Stimulated activated CD8-positive, alpha-beta memory T cell treated with anti-CD3 and anti-CD28 coated beads, Interleukin-15, amount 100 ng/mL, for 4 hours (primary cell): ENCODE measurements at regions not wholly inside any gene's neighbourhood (a gene's known extent, or its start where the extent isn't known, plus 50 kb on each side); places are given as distances from the start of the nearest gene placed in this dataset.
A peak's percentile ranks its signal among the peaks of the same experiment; 100 is the strongest.
"Not testable (repeated sequence)": the region's sequence is repeated elsewhere in the genome, so short reads cannot be mapped to it uniquely, and the experiment has no call there.

Experiments used
- DNase-seq, 2 donors: peaks; one replicate each; pipeline ENCODE4 v3.0.0-alpha.2; 2020; ENCODE audit warnings: low read depth in 2 of 2

- no peak for DNase-seq
These were observed 130.4 kb upstream of the MPHOSPH6 start for GRCh38 chr16:82300374-82300951.

DNA sequence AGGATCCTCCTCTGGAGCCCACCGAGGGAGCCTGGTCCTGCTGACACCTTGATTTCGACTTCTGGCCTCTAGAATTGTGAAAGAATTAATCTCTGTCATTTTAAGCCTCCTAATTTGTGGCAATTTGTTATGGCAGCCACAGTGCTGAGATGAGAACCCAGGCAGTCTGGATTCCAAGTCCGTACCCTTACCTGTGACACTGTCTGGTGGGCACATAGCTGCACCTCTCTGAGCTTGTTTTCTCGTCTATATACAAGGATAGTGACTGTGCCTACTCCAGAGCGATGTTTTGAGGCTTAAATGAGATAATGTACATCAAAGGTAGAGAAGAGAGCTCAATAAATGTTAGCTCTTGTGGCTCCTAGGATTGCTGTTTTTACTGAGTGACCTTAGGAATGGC is 128.4 kb upstream of the MPHOSPH6 start:
- DNase-seq: no peak

- DNase-seq: no peak
These were observed 125.5 kb upstream of the MPHOSPH6 start for GRCh38 chr16:82295290-82296201.

- DNase-seq: no peak
These were observed 123.6 kb upstream of the MPHOSPH6 start for GRCh38 chr16:82293671-82294070.

DNA sequence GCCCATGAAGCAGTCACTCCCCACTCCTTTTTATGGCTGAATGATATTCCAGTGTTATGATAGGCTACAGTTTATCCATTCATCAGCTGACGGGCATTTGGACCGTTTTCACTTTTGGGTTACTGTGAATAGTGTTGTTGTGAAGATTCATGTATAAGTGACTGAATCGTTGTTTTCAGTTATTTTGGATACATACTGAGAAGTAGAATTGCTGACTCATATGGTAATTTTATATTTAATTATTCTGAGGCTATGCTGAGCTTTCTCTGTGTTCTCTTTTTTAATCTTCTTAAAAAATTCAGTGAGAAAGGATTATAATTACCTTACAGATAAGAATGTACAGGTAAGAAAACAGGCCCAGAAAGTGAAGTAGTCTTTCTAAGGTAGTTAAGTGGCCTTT is 117.9 kb upstream of the MPHOSPH6 start:
- no peak for DNase-seq

DNA sequence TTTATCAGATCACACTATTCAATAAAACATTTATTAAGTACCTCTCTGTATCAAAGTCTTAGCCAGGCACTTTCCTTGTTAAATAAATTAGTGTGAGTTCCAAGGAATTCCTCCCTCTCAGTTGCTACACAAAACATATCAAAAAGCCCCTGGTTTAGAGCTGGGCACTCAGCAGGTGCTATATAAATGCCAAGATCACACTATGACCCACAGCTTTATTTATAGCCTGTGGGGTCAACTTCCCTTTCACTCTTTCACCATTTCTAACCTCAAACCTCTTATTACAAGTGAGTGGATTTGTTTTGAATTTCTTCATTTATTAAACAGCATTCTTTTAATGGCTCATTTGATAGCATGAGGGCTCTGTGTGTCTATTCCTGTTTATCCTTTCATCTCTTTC is 112.6 kb upstream of the MPHOSPH6 start:
- no peak for DNase-seq

DNA sequence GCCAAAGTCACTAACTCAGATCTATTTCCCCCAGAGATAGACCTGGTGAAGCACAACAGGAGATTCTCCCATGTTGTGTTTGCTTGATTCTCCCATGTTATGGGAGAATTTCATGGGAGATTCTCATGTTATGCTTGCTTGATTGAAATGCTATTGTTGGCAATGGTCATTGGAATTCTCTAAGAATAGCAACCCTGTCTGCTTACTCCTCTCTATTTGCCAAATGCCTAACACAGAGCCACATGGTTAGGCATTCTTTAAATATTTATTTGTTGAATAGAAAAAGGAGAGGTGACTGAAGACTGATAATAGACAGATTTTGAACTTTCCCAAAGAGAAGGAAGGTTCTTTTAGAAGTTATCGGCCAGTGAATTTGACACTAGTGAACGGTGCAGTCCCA is 111.5 kb upstream of the MPHOSPH6 start:
- DNase-seq: no peak

DNA sequence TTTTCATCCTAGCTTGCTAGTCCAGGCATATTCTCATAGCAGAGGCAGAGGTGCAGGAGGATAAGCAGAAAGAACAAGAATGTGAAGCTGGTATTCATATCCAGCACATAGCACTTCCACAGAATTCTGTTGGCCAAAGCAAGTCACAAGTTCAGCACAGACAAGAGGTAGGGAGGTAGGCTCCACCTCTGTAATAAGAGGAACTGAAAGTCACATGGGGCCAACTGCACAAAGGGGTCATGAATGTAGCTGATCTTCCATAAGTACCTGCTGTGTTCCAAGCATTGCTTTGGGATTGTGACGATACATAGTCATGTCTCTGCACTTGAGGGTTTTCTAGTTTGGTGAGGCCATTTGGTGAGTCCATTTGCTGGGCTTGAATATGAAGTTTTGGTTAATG is 110.8 kb upstream of the MPHOSPH6 start:
- DNase-seq: no peak

DNA sequence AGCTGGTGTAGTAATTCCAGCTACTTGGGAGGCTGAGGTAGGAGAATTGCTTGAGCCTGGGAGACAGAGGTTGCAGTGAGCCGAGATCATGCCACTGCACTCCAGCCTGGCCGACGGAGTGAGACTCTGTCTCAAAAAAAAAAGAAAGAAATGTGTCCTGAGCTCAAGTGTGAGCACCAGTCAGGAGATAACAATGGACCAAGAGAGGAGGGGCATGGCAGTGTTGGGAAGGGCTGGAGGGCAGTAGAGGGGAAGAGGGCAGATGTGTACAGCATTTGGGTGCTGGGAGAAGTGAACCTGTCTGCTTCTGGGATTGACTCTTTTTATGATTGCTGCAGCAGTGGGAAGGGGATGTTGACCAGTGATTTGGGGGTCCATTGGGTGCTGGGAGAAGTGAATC is 105.3 kb upstream of the MPHOSPH6 start:
- DNase-seq: not testable (repeated sequence)

- no peak for DNase-seq
These were observed 101.6 kb upstream of the MPHOSPH6 start for GRCh38 chr16:82271636-82272035.

- DNase-seq: not testable (repeated sequence)
These were observed 97.7 kb upstream of the MPHOSPH6 start for GRCh38 chr16:82267675-82268074.

GRCh38 chr16:82265809-82266208 is 95.8 kb upstream of the MPHOSPH6 start:
- DNase-seq: no peak

DNA sequence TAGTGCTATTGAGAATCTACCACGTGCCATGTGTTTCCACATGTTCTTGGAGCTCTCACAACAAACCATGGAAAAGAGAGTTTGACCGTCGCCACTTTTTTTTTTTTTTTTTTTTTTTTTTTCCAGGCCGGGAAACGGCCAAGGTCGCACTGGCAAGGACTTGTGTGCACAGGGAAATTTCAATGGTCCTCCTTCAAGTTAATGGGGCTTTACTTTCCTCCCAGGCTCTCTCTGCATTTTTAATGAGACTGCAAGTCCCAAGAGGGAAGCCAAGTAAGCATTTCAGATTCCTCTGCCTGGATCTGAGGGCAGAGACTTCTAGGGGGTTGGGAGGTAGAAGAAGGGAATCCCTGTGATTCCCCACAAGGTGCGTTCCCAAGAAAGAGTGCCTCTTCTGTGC is 94.7 kb upstream of the MPHOSPH6 start:
- no peak for DNase-seq

- DNase-seq: peak in 1 of 2 donors; percentile 3
These were observed 93.6 kb upstream of the MPHOSPH6 start for GRCh38 chr16:82263521-82264143.

GRCh38 chr16:82262244-82262643 is 92.2 kb upstream of the MPHOSPH6 start:
- no peak for DNase-seq

DNA sequence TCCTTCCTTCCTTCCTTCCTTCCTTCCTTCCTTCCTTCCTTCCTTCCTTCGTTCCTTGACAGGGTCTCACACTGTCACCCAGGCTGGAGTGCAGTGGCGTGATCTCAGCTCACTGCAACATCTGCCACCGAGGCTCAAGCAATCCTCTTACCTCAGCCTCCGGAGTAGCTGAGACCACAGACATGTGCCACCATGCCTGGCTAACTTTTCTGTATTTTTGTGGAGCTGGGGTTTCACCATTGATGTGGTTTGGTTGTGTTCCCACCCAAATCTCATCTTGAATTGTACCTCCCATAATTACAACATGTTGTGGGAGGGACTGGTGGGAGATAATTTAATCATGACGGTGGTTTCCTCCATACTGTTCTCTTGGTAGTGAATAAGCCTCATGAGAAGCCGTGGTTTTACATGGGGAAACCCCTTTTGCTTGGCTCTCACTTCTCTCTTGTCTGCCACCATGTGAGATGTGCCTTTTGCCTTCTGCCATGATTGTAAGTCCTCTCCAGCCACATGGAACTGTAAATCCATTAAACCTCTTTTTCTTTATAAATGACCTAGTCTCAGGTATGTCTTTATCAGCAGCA is 90.3 kb upstream of the MPHOSPH6 start:
- no peak for DNase-seq

DNA sequence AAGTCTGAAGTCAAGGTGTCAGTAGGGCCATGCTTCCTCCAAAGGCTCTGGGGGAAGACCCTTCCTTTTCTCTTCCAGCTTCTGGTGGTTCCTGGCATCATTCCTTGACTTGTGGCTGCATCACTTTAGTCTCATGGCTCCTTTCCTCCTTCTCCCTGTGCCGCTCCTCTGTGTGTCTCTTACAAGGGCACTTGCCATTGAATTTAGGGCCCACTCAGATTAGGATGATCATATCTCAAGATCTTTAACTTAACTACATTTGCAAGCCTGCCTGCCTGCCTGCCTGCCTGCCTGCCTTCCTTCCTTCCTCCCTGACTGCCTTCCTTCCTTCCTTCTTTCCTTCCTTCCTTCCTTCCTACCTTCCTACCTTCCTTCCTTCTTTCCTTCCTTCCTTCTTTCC is 89.7 kb upstream of the MPHOSPH6 start:
- DNase-seq: no peak

DNA sequence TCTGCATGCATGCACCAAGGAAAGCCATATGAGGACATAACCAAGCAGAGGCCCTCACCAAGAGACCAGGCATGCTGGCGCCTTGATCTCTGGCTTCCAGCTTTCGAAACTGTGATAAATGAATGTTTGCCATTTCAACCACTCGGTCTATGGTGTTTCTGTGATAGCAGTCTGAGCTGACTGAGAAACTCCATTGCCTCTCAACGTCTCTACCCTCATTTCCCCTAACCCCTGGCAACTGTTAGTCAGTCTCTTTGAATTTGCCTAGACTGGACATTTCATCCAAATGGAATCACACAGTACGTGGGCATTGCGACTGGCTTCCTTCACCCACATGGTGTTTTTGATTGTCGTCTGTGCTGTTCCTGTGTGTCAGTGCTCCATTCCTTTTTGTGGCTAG is 88.0 kb upstream of the MPHOSPH6 start:
- DNase-seq: no peak

DNA sequence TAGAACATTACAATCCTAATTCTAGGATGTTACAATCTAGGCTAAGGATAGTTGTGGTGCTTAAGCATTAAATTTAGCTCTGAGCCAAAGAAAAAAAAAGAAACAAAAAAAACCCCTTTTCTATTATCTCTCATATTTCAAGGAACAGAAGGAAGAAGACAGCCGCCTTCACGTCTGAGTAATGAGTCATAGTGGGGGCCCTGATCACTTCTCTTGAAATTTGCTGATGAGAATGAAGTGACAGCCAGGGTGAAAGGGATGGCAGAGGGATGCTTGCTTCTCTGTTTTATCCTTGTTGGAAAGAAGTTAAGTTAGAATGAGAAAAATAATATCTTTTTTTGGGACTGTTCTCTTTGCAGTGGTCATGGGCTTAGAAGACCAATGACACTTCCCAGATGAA is 82.6 kb upstream of the MPHOSPH6 start:
- no peak for DNase-seq

DNA sequence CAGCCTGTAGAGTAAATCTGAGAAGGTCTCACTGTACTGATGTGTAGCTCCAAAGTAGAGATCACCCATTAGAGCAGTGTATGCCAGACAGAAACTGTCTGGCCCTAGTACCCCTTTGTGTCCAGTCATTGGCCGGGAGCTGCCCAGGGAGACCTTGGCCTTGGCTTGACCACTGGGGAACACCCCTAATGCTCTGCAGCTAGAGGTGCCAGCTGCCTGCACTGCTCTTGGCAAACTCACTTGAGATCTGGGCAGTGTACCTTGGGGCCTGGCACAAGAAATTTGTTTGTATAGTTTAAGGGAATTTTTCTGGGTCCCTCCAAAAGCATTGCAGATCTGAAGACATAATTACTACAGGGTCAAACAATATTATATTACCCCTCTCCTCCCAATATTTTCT is 78.7 kb upstream of the MPHOSPH6 start:
- DNase-seq: no peak

GRCh38 chr16:82248012-82248656 is 78.1 kb upstream of the MPHOSPH6 start:
- no peak for DNase-seq

GRCh38 chr16:82242201-82242600 is 72.2 kb upstream of the MPHOSPH6 start:
- DNase-seq: no peak
